Cardiac muscle cell (in vitro differentiated cells and primary cell): ENCODE measurements at regions not wholly inside any gene's neighbourhood (a gene's known extent, or its start where the extent isn't known, plus 50 kb on each side); places are given as distances from the start of the nearest gene placed in this dataset.

ENCODE experiments used
- DNase-seq, 2 donors: peaks; one replicate each; pipeline versions ENCODE4 v3.0.0 to v3.0.0-alpha.2; 2010 to 2017; ENCODE audit warnings: low read depth in 1 of 2, low spot score in 1 of 2
- H3K27ac ChIP-seq: fragments of 200-600 bp; sonication (generic); 2 replicates; pipeline ENCODE4 v1.5.1; 2016
- H3K27me3 ChIP-seq: fragments of 200-600 bp; sonication (generic); 2 replicates; pipeline ENCODE4 v1.6.0; 2016; ENCODE audit warnings: control low read depth
- H3K36me3 ChIP-seq: fragments of 200-600 bp; sonication (generic); 2 replicates; pipeline ENCODE4 v1.5.1; 2016; ENCODE audit warnings: control low read depth
- H3K4me1 ChIP-seq: fragments of 200-600 bp; sonication (generic); 2 replicates; pipeline ENCODE4 v1.8.1; 2017; ENCODE audit warnings: low read depth, mild to moderate bottlenecking, mixed run types
- H3K4me3 ChIP-seq: fragments of 200-600 bp; sonication (generic); 2 replicates; pipeline ENCODE4 v1.5.1; 2016; ENCODE audit warnings: mild to moderate bottlenecking
- H3K9me3 ChIP-seq: fragments of 200-600 bp; sonication (generic); 2 replicates; pipeline ENCODE4 v1.5.1; 2017; ENCODE audit warnings: low read depth, mild to moderate bottlenecking, control low read depth
- TF ChIP-seq, protein P1 (sequence below): IDR thresholded peaks from 2 replicates; pipeline ENCODE4 v1.5.1; 2012; ENCODE audit warnings: low read depth, mild to moderate bottlenecking, low read length

- no peaks in the 10 kb centered on the region for H3K36me3 ChIP-seq
- DNase-seq = no peak
- TF ChIP-seq, protein P1, sequence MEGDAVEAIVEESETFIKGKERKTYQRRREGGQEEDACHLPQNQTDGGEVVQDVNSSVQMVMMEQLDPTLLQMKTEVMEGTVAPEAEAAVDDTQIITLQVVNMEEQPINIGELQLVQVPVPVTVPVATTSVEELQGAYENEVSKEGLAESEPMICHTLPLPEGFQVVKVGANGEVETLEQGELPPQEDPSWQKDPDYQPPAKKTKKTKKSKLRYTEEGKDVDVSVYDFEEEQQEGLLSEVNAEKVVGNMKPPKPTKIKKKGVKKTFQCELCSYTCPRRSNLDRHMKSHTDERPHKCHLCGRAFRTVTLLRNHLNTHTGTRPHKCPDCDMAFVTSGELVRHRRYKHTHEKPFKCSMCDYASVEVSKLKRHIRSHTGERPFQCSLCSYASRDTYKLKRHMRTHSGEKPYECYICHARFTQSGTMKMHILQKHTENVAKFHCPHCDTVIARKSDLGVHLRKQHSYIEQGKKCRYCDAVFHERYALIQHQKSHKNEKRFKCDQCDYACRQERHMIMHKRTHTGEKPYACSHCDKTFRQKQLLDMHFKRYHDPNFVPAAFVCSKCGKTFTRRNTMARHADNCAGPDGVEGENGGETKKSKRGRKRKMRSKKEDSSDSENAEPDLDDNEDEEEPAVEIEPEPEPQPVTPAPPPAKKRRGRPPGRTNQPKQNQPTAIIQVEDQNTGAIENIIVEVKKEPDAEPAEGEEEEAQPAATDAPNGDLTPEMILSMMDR = no peak
- H3K4me1 ChIP-seq = peaks cover 5% of the 10 kb centered on the region
- H3K9me3 ChIP-seq = no peaks in the 10 kb centered on the region
- no peaks in the 10 kb centered on the region for H3K27me3 ChIP-seq
- no peak overlapping the region for H3K27ac ChIP-seq
- no peak overlapping the region for H3K4me3 ChIP-seq
Measured at GRCh38 chr15:98446083-98446482, 202.3 kb upstream of the IGF1R start.

DNA sequence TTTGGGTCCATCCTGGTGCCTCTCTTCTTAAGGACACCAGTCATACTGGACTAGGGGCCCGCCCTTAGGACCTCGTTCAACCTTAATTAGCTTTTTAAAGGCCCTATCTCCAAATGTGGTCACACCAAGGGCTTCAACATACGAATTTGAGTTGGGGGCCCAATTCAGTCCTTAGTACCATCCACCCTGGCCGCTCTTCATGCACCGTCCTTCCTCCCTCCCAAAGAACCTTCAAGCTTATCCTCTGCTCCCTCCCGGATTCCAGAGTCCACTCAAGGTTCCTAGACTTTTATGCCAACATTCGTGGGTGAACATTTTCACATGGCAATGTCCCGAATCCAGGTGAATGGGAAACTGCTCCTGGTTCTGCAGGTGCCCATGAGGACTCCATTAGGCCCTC lies 201.3 kb upstream of the IGF1R start:
- Histone ChIP-seq H3K4me1 (peaks cover 5% of the 10 kb centered on the region), H3K9me3 (no peaks in the 10 kb centered on the region), H3K27ac (no peak overlapping the region), H3K36me3 (no peaks in the 10 kb centered on the region), H3K4me3 (no peak overlapping the region), H3K27me3 (no peaks in the 10 kb centered on the region)
- TF ChIP-seq, protein P1 = no peak
- no peak for DNase-seq

DNA sequence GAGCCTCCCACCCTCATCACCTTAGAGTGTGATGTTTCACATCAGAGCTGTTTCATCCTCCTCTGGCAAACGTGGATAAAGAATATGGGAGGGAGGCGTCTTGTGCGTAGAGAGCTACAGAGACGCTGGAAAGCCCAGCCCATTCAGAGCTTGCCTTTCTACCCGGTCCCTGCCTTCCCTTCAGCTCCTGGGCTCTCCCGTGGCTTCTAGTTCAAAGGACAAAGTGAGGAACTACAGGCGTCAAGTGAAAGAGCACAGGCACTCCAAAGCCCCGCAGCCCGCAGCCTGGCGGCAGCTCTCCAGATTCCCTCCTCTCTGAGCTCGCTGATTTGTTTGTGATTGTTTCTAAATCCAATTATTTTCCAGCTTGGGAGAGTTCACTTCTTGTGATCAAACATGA lies 197.1 kb upstream of the IGF1R start:
- H3K36me3 ChIP-seq = no peaks in the 10 kb centered on the region
- peak in 1 of 2 donors; percentile 12 for DNase-seq
- H3K4me3 ChIP-seq = no peak overlapping the region
- no peaks in the 10 kb centered on the region for H3K9me3 ChIP-seq
- no peak overlapping the region for H3K27ac ChIP-seq
- H3K27me3 ChIP-seq = no peaks in the 10 kb centered on the region
- H3K4me1 ChIP-seq = no peaks in the 10 kb centered on the region
- TF ChIP-seq, protein P1 = no peak

DNA sequence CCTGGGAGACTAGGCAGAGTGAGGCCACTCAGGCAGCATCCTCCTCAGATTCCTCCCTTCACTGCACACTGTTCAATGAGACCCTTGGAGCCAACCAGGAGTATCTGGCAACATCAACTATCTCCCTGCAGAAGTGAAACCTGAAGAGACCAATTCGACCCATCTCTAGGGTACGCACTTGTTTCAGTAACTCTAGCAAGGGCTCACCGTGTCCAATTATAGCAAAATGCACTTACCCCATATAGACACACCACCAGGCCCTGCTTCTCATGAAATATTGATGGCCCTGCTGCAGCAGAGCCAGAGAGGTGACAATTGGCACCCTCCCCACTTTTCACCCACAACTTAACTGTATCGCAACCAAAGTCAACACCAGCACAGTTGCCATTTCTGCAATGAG lies 196.1 kb upstream of the IGF1R start:
- TF ChIP-seq, protein P1 = no peak
- H3K27ac ChIP-seq = no peak overlapping the region
- DNase-seq = no peak
- no peaks in the 10 kb centered on the region for H3K36me3 ChIP-seq
- no peaks in the 10 kb centered on the region for H3K9me3 ChIP-seq
- no peaks in the 10 kb centered on the region for H3K4me1 ChIP-seq
- no peaks in the 10 kb centered on the region for H3K27me3 ChIP-seq
- no peak overlapping the region for H3K4me3 ChIP-seq

DNA sequence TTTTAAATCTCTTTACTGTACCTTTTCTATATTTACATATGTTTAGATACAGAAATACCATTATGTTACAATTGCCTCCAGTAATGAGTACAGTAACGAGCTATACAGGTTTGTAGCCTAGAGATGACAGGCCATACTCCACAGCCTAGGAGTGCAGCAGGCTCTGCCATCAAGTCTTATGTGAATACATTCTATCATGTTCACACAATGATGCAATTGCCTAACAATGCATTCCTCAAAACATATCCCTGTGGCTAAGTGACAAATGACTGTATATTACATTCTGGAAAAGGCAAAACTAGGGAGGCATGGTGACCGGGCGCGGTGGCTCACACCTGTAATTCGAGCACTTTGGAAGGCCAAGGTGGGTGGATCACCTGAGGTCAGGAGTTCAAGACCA lies 192.4 kb upstream of the IGF1R start:
- Histone ChIP-seq H3K4me3 (no peak overlapping the region), H3K4me1 (no peaks in the 10 kb centered on the region), H3K27ac (no peak overlapping the region), H3K36me3 (no peaks in the 10 kb centered on the region), H3K27me3 (no peaks in the 10 kb centered on the region), H3K9me3 (no peaks in the 10 kb centered on the region)
- TF ChIP-seq, protein P1 = no peak
- DNase-seq = no peak

DNA sequence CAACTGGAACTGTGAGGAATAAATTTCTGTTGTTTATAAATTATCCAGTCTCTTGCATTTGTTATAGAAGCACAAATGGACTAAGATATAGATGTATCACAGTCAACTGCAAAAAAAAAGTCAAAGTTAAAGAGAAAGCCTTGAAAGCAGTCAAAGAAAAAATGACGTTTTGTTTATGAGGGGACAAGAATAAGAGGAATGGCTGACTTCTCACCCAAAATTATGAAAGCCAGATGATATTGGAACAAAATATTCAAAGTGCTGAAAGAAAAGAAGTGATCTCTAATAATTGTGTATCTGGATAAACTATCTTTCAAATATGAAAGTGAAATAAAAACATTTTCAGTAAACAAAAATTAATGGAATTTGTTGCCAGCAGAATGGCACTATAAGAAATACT lies 171.8 kb upstream of the IGF1R start:
- Histone ChIP-seq H3K4me1 (no peaks in the 10 kb centered on the region), H3K4me3 (no peak overlapping the region), H3K27me3 (no peaks in the 10 kb centered on the region), H3K9me3 (no peaks in the 10 kb centered on the region), H3K27ac (no peak overlapping the region), H3K36me3 (no peaks in the 10 kb centered on the region)
- DNase-seq = no peak
- TF ChIP-seq, protein P1 = no peak
